Stimulated activated CD4-positive, alpha-beta T cell treated with anti-CD3 and anti-CD28 coated beads, Interleukin-2, amount 100 ng/mL, for 48 hours (primary cell): ENCODE measurements at regions not wholly inside any gene's neighbourhood (a gene's known extent, or its start where the extent isn't known, plus 50 kb on each side); places are given as distances from the start of the nearest gene placed in this dataset.
A peak's percentile ranks its signal among the peaks of the same experiment; 100 is the strongest.

Source experiments
- DNase-seq, 2 donors: peaks; one replicate each; pipeline ENCODE4 v3.0.0-alpha.2; 2020

DNA sequence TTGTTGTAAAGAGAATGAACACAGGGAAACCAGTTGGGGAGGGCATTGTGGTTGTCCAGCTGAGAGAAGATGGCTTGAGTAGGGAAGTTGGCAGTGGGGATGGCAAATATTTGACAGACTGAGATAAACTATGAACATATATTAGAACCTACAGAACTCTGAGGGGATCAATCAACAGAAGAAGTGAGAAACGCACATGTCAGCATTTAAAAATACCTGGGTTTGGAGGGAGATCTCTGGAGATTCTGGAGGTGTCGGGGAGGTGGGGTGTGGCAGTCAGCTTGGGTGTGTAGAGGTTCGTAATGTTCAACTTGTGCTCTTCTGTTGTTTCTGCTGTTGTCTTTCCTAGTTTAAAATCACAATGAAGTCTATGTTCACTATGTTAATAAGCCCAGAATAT is 517.8 kb downstream of the AACS start:
- no peak for DNase-seq

- no peak for DNase-seq
These were observed 521.2 kb downstream of the AACS start for GRCh38 chr12:125586441-125586840.

GRCh38 chr12:125593269-125593668 is 528.0 kb downstream of the AACS start:
- no peak for DNase-seq

- DNase-seq = no peak
These were observed 539.7 kb downstream of the AACS start for GRCh38 chr12:125604976-125605375.

GRCh38 chr12:125606312-125606711 is 541.1 kb downstream of the AACS start:
- no peak for DNase-seq

DNA sequence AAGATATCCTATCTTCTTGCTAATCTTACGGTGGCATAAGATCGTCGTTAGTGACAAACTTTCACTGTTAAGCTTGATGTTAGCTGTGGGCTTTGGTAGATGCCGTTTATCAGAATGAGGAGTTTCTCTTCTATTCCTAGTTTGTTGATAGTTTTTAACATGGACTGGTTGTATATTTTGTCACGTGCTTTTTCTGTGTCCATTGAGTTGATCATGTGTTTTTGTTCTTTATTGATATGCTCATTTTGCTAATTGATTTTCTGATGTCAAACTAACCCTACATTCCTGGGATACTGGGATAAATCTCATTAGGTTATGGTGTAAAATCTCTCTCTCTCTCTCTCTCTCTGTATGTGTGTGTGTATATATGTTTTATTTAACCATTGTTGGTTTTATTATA is 545.1 kb downstream of the AACS start:
- DNase-seq = no peak

GRCh38 chr12:125610971-125611370 is 545.7 kb downstream of the AACS start:
- no peak for DNase-seq

DNA sequence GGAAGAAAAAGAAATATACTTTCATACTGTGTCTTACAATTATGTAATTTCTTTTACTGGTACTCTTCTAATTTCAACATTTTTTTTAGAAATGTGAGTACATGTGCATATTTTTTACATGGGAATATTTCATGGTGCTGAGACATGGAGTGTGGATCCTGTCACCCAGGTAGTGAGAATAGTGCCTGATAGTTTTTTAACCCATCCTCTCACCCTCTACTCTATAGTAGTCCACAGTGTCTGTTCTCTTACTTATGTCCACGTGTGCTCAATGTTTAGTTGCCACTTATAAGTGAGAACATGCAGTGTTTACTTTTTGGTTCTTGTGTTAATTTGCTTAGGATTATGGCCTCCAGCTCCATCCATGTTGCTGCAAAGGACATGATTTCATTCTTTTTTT is 548.8 kb downstream of the AACS start:
- no peak for DNase-seq

DNA sequence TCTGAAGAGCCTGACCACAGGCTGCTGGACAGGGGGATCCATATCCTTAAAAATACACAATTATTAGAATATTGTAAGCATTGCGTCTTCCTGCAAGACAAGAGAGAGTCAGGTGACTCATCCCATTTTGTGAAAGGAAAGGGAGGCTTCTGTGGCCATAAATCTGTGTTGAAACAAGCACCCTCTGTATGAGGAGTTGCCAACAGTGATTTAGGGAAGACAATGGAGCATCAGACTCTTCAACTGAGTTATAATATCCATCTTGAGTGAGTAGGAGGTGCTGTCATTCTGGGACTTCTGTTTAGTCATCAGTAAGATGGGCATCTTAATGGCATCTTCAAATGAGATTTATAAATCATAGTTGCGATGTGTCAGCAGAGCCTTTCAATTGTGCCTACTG is 554.5 kb downstream of the AACS start:
- DNase-seq = no peak

- no peak for DNase-seq
These were observed 568.5 kb downstream of the AACS start for GRCh38 chr12:125633686-125634085.

GRCh38 chr12:125634813-125635212 is 569.6 kb downstream of the AACS start:
- no peak for DNase-seq

DNA sequence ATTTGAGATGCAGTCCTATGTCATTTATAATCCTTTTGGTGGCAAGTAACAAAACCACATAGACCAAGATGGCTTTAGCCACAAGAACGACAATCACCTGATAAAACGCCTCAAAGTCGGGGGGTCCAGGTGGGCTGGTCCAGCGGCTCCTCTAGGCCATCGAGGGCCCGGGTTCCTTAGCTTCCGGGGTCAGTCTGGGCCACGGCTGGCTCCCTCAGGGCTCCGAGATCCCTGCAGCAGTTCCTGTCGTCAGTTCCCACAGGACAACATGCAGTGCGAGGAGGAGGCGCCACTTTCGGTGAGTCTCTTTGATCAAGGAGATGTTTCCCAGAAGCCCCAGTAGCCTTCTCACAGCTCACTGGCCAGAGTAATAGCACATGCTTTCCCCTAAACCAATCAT is 574.6 kb downstream of the AACS start:
- DNase-seq = no peak

GRCh38 chr12:125643055-125643454 is 577.8 kb downstream of the AACS start:
- no peak for DNase-seq

- DNase-seq = no peak
These were observed 580.5 kb downstream of the AACS start for GRCh38 chr12:125645724-125646123.

DNA sequence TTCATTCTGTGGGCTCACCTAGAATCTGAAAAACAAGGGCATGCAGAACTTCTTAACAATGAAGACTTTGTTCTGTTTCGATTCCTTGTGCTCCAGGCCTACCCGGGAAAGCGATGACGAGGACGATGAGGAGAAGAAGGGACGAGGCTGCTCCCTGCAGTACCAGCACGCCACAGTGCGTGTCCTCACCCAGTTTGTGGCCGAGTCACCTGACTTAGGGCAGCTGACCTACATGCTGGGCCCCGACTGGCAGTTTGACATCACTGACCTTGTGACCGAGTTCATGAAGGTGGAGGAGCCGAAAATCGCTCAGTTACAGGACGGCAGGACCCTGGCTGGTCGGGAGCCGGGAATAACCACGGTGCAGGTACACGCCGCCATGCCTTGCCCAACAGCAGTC is 585.4 kb downstream of the AACS start:
- no peak for DNase-seq

DNA sequence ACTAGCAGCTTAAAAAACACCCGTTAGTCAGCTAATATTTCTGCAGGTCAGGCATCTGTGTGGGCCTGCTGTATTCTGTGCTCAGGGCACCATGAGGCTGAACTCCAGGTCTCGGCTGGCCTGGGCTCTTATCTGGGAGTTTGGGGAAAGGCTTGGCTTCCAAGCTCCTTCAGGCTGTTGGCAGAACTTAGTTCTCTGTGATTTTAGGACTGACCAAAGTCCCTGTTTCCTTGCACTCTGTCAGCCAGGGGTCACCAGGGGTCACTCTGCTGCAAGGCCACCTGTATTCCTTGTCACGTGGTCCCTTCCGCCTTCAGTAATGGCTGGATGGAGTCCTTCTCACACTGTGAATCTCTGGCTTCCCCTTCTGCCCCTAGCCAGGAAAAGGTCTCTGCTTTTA is 586.4 kb downstream of the AACS start:
- no peak for DNase-seq

- no peak for DNase-seq
These were observed 587.4 kb downstream of the AACS start for GRCh38 chr12:125652681-125653080.

- no peak for DNase-seq
These were observed 592.4 kb downstream of the AACS start for GRCh38 chr12:125657681-125658080.

DNA sequence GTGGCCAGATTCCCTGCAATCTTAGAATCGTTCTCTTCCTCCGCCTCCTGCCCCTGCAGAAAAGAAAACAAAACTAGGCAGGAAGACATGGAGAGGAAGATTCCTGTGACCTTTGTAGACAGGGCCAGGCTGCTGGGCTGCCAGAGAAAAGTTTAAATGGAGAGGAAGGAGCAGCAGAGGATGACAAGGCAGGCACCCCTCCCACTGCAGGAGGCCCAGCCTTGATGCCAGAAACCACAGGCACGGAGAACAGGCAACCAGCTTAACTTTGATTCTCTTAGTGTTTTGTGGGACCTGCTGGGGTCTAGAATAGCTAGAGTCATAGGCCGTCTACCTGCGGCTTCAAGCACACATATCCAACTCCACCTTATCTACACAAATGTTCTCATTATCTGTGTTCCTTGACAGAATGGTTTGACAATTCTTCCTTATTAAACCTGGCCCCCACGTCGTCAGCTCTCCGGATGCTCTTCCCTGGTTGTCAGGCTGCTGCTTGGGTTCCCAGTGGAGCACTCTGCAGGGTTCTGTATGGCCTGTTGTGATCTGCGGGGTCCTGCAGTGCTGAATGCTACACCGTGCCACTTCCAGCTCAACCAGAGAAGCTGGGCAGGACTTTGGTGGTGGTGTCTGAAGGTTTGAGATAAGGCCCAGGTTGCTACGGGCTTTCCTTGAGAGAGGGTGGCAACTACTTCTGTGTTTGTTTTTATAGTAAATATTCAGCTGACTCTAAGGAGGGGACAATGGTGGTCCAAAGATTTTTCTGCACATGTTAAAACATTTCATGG is 609.5 kb downstream of the AACS start:
- DNase-seq = no peak

- no peak for DNase-seq
These were observed 611.1 kb downstream of the AACS start for GRCh38 chr12:125676366-125676765.

DNA sequence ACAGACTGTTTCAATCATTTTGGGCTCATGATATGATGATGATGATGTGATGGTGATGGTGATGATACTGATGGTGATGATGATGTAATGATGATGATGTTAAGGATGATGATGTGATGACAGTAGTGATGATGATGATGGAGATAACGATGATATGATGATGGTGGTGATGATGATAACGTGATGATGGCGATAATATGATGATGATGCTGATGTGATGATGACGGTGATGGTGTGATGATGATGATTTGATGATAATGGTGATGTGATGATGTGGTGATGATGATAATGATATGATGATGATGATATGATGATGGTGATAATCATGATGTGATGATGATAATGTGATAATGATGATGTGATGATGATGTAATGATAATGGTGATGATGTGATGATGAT is 612.6 kb downstream of the AACS start:
- DNase-seq = no peak

DNA sequence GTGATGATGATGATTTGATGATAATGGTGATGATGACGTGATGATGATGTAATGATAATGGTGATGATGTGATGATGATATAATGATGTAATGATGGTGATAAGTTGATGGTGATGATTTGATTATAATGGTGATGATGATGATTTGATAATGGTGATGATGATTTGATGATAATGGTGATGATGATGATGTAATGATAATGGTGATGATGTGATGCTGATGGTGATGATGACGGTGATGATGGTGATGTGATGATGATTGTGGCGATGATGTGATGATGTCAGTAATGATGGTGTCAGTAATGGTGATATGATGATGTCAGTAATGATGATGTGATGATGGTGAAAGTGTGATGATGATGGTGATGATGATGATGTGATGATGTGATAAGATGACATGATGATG is 613.4 kb downstream of the AACS start:
- DNase-seq = no peak

GRCh38 chr12:125683748-125684381 is 618.6 kb downstream of the AACS start:
- peak; percentile 25 to 59 for DNase-seq

- DNase-seq = no peak
These were observed 619.9 kb downstream of the AACS start for GRCh38 chr12:125684968-125685790.
